ENCODE measurements at regions not wholly inside any gene's neighbourhood (a gene's known extent, or its start where the extent isn't known, plus 50 kb on each side); places are given as distances from the start of the nearest gene placed in this dataset.
"Not testable (repeated sequence)": the region's sequence is repeated elsewhere in the genome, so short reads cannot be mapped to it uniquely, and the experiment has no call there.

GRCh38 chrX:40853004-40853815 is 117.9 kb upstream of the MED14 start:
- DNase-seq, result no peak

GRCh38 chrX:40853816-40854123 is 118.4 kb upstream of the MED14 start:
- no peak for DNase-seq

- DNase-seq, result no peak
Observed at GRCh38 chrX:40854242-40854641, 118.9 kb upstream of the MED14 start.

GRCh38 chrX:40855411-40855810 is 120.1 kb upstream of the MED14 start:
- no peak for DNase-seq

- DNase-seq, result no peak
Observed at GRCh38 chrX:40855932-40856515, 120.7 kb upstream of the MED14 start.

- DNase-seq, result not testable (repeated sequence)
Observed at GRCh38 chrX:40861952-40862554, 126.7 kb upstream of the MED14 start.

GRCh38 chrX:40863260-40863659 is 127.9 kb upstream of the MED14 start:
- DNase-seq, result not testable (repeated sequence)

- DNase-seq, result no peak
Observed at GRCh38 chrX:40863671-40864070, 128.3 kb upstream of the MED14 start.

GRCh38 chrX:40864972-40865371 is 129.6 kb upstream of the MED14 start:
- DNase-seq, result no peak

GRCh38 chrX:40866893-40867292 is 131.6 kb upstream of the MED14 start:
- DNase-seq, result no peak

- no peak for DNase-seq
Observed at GRCh38 chrX:40867352-40867751, 132.0 kb upstream of the MED14 start.

GRCh38 chrX:40868868-40869267 is 133.5 kb upstream of the MED14 start:
- DNase-seq, result no peak

- DNase-seq, result not testable (repeated sequence)
Observed at GRCh38 chrX:40870982-40871381, 135.6 kb upstream of the MED14 start.

- no peak for DNase-seq
Observed at GRCh38 chrX:40871385-40872082, 136.2 kb upstream of the MED14 start.

GRCh38 chrX:40872351-40872750 is 137.0 kb upstream of the MED14 start:
- no peak for DNase-seq

- DNase-seq, result no peak
Observed at GRCh38 chrX:40875476-40875875, 140.1 kb upstream of the MED14 start.

GRCh38 chrX:40877887-40878286 is 142.5 kb upstream of the MED14 start:
- DNase-seq, result no peak

- no peak for DNase-seq
Observed at GRCh38 chrX:40878766-40879165, 143.4 kb upstream of the MED14 start.

GRCh38 chrX:40879172-40879571 is 143.8 kb upstream of the MED14 start:
- not testable (repeated sequence) for DNase-seq

GRCh38 chrX:40880712-40881111 is 145.4 kb upstream of the MED14 start:
- no peak for DNase-seq

- no peak for DNase-seq
Observed at GRCh38 chrX:40883021-40883619, 147.8 kb upstream of the MED14 start.

- no peak for DNase-seq
Observed at GRCh38 chrX:40885989-40886388, 150.6 kb upstream of the MED14 start.

GRCh38 chrX:40887476-40887875 is 152.1 kb upstream of the MED14 start:
- DNase-seq, result no peak

All from T-helper 9 cell (primary cell).